ENCODE measurements at regions not wholly inside any gene's neighbourhood (a gene's known extent, or its start where the extent isn't known, plus 50 kb on each side); places are given as distances from the start of the nearest gene placed in this dataset.

DNA sequence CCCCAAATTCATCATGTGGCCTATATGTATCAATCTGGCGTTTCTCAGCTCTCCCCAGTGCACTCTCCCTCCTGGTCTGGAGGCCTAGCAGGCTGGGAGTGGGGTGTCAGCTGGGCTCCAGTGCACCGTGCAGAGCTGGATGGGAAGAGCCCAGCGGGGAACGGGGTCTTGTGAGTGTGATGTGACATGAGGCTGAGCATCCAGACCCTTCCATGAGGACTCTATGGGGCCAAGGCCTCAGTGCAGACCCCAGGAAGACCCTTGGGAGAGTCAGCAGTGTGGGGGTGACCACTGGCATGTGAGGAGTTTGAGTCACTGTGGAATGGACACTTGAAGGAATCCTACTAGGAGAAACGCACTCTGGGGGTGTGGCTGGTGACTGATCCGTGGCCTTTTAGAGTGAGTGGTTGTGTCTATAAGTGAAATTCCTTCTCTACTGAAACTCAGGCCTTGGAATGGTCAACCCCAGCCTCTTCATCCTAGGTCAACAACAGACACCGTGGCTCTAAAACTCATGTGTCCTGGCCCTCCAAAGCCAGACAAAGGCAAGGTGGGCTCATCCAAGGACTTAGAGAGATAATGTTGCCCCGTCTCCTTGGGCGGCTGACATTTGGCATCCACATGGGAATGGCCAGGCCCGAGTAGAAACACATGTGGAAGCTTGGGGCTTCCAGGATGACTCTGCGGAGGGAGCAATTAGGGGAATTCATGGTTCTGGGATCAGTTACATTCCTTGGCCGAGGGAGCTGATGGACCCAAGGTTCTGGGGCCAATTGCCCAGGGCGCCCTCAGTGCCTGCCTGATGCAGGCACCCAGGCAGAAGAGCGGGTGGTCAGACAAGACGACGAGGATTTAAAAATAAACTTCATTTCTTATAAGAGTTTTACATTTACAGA is 156.0 kb upstream of the TWIST2 start:
- Histone ChIP-seq H3K9ac (ENCODE audit: low read depth, low read length) (no peak overlapping the region), H3K4me3 (ENCODE audit: low read length) (no peak overlapping the region), H3K4me1 (ENCODE audit: control insufficient read depth, insufficient read depth, low read length) (no peaks in the 10 kb centered on the region), H3K4me2 (ENCODE audit: low read length) (no peak overlapping the region), H3K9me3 (replicated peaks; ENCODE audit: low read length) (no peaks in the 10 kb centered on the region), H3K36me3 (ENCODE audit: insufficient read depth, low read length) (no peaks in the 10 kb centered on the region), H3K27me3 (ENCODE audit: control insufficient read depth, insufficient read depth, low read length) (peaks cover 44% of the 10 kb centered on the region)

- no peak overlapping the region for H3K9ac ChIP-seq (ENCODE audit: low read depth, low read length)
- no peaks in the 10 kb centered on the region for H3K36me3 ChIP-seq (ENCODE audit: insufficient read depth, low read length)
- H3K9me3 ChIP-seq (replicated peaks; ENCODE audit: low read length), result no peaks in the 10 kb centered on the region
- H3K27me3 ChIP-seq (ENCODE audit: control insufficient read depth, insufficient read depth, low read length), result peaks cover 41% of the 10 kb centered on the region
- no peak overlapping the region for H3K4me3 ChIP-seq (ENCODE audit: low read length)
- no peak overlapping the region for H3K4me2 ChIP-seq (ENCODE audit: low read length)
- H3K4me1 ChIP-seq (ENCODE audit: control insufficient read depth, insufficient read depth, low read length), result no peaks in the 10 kb centered on the region
Measured at GRCh38 chr2:238692562-238692961, 155.3 kb upstream of the TWIST2 start.

DNA sequence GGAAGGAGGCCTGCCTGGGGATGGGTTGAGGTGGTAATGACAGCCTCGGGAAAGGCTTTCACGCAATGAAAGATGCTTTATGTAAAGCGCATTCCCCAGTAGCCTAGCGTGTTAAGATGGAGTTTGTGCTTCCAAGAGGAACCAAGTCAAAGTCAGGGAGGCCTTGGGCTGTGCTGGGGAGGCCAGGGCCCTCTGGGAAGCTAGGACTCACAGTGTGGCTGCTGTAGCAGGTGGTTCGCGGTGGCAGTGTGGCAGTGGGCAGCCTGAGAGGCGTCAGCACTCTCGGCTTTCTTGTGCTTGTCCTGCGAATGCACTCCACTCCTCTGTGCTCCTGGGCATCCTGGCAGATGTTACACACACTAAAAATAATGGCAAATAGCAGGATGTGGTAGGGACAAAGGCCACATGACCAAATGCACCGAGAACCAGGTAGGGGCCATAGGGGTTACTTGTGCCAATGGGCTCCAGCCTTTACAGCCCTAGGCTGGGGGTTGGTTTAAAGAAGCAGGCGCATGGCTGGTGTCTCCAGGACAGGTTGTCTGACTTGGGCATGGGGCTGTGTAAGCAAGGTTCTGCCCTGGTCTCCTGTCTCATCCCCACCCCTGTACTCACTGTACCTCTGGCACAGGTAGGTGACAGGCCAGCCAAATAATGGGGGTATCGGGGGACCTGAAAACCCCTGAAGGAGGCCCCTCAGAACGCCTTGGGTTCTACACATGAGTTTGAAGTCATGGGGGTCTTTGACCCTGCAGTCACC is 154.4 kb upstream of the TWIST2 start:
- peaks cover 41% of the 10 kb centered on the region for H3K27me3 ChIP-seq (ENCODE audit: control insufficient read depth, insufficient read depth, low read length)
- H3K4me1 ChIP-seq (ENCODE audit: control insufficient read depth, insufficient read depth, low read length), result no peaks in the 10 kb centered on the region
- H3K4me3 ChIP-seq (ENCODE audit: low read length), result no peak overlapping the region
- H3K9me3 ChIP-seq (replicated peaks; ENCODE audit: low read length), result no peaks in the 10 kb centered on the region
- no peak overlapping the region for H3K9ac ChIP-seq (ENCODE audit: low read depth, low read length)
- no peaks in the 10 kb centered on the region for H3K36me3 ChIP-seq (ENCODE audit: insufficient read depth, low read length)
- no peak overlapping the region for H3K4me2 ChIP-seq (ENCODE audit: low read length)

GRCh38 chr2:238694136-238694755 is 153.6 kb upstream of the TWIST2 start:
- peaks cover 39% of the 10 kb centered on the region for H3K27me3 ChIP-seq (ENCODE audit: control insufficient read depth, insufficient read depth, low read length)

GRCh38 chr2:238694922-238695321 is 153.0 kb upstream of the TWIST2 start:
- no peak overlapping the region for H3K4me3 ChIP-seq (ENCODE audit: low read length)
- peaks cover 34% of the 10 kb centered on the region for H3K27me3 ChIP-seq (ENCODE audit: control insufficient read depth, insufficient read depth, low read length)
- H3K36me3 ChIP-seq (ENCODE audit: insufficient read depth, low read length), result no peaks in the 10 kb centered on the region
- H3K4me1 ChIP-seq (ENCODE audit: control insufficient read depth, insufficient read depth, low read length), result no peaks in the 10 kb centered on the region
- H3K9me3 ChIP-seq (replicated peaks; ENCODE audit: low read length), result no peaks in the 10 kb centered on the region
- no peak overlapping the region for H3K4me2 ChIP-seq (ENCODE audit: low read length)
- H3K9ac ChIP-seq (ENCODE audit: low read depth, low read length), result no peak overlapping the region

More at GRCh38 chr2:238694136-238694755, 153.6 kb upstream of the TWIST2 start:
- H3K4me3 ChIP-seq (ENCODE audit: low read length), result no peak overlapping the region
- H3K4me2 ChIP-seq (ENCODE audit: low read length), result no peak overlapping the region
- H3K4me1 ChIP-seq (ENCODE audit: control insufficient read depth, insufficient read depth, low read length), result no peaks in the 10 kb centered on the region
- H3K9ac ChIP-seq (ENCODE audit: low read depth, low read length), result no peak overlapping the region
- H3K9me3 ChIP-seq (replicated peaks; ENCODE audit: low read length), result no peaks in the 10 kb centered on the region
- H3K36me3 ChIP-seq (ENCODE audit: insufficient read depth, low read length), result no peaks in the 10 kb centered on the region

- Histone ChIP-seq H3K4me2 (ENCODE audit: low read length) (no peak overlapping the region), H3K4me3 (ENCODE audit: low read length) (no peak overlapping the region), H3K9me3 (replicated peaks; ENCODE audit: low read length) (no peaks in the 10 kb centered on the region), H3K27me3 (ENCODE audit: control insufficient read depth, insufficient read depth, low read length) (peaks cover 34% of the 10 kb centered on the region), H3K9ac (ENCODE audit: low read depth, low read length) (no peak overlapping the region), H3K36me3 (ENCODE audit: insufficient read depth, low read length) (no peaks in the 10 kb centered on the region), H3K4me1 (ENCODE audit: control insufficient read depth, insufficient read depth, low read length) (no peaks in the 10 kb centered on the region)
Measured at GRCh38 chr2:238695538-238695937, 152.3 kb upstream of the TWIST2 start.

- H3K27me3 ChIP-seq (ENCODE audit: control insufficient read depth, insufficient read depth, low read length), result peaks cover 33% of the 10 kb centered on the region
- H3K4me3 ChIP-seq (ENCODE audit: low read length), result no peak overlapping the region
- H3K9me3 ChIP-seq (replicated peaks; ENCODE audit: low read length), result no peaks in the 10 kb centered on the region
- H3K4me2 ChIP-seq (ENCODE audit: low read length), result no peak overlapping the region
- H3K9ac ChIP-seq (ENCODE audit: low read depth, low read length), result no peak overlapping the region
- H3K36me3 ChIP-seq (ENCODE audit: insufficient read depth, low read length), result no peaks in the 10 kb centered on the region
- H3K4me1 ChIP-seq (ENCODE audit: control insufficient read depth, insufficient read depth, low read length), result no peaks in the 10 kb centered on the region
Measured at GRCh38 chr2:238696331-238696730, 151.6 kb upstream of the TWIST2 start.

DNA sequence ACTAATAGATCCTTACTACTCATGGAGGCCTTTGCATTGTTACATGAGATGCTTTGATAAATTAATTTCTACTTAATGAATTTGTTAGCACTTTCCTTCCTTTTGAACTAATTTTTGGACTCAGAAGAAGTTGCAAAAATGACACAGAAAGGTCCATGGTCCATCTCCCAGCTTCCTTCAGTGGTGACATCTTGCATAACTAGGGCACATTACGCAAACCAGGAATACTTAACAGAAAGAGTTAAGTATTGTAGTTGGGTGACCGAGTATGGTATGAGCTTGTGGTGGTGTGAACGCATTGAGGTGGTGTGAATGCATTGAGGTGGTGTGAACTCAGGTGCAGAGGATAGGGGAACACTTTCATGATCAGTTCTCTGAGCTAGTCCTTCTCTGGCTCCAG is 151.1 kb upstream of the TWIST2 start:
- H3K36me3 ChIP-seq (ENCODE audit: insufficient read depth, low read length), result no peaks in the 10 kb centered on the region
- no peak overlapping the region for H3K4me2 ChIP-seq (ENCODE audit: low read length)
- H3K9me3 ChIP-seq (replicated peaks; ENCODE audit: low read length), result no peaks in the 10 kb centered on the region
- H3K27me3 ChIP-seq (ENCODE audit: control insufficient read depth, insufficient read depth, low read length), result peaks cover 30% of the 10 kb centered on the region
- no peaks in the 10 kb centered on the region for H3K4me1 ChIP-seq (ENCODE audit: control insufficient read depth, insufficient read depth, low read length)
- H3K4me3 ChIP-seq (ENCODE audit: low read length), result no peak overlapping the region
- H3K9ac ChIP-seq (ENCODE audit: low read depth, low read length), result no peak overlapping the region

DNA sequence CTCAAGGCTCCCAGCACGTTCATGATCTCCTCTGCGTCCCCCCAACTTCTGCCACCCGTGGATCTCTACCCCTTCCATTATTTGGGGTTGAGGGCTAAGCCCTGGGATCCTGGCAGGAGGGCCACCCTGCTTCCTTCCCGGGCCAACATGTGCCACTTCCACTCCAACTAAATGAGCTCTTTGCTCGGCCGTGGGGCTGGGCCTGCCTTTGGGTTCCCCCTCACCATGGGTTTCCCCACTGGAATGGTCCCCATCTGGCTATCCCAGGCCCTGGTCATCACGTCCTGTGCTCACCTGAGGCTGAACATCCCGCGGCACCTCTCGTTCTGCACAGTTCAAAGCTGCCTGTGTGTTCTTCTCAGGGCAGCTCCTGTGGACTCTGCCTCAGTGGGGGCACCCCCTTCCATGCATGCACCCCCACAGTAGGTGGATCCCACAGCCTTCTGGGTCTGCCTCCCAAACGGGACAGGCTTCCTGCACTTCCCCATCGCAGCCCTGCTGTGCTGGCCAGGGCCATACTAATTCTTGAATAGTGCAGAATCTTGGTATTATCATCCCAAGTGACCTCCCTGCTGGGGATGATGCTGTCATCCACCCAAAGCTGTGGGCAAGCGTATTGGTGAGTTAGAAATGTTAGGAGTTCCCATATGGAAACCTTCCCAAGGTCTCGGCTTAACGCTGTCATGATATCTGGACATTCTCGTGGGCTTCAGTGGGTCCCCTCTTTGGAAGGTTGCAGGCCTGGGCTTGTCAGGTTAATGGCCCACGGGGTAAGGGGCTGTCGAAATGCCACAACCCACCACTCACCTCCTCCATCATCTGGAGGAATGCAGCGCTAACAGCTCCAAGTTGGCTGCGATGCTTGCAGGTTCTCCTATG is 150.5 kb upstream of the TWIST2 start:
- Histone ChIP-seq H3K4me3 (ENCODE audit: low read length) (no peak overlapping the region), H3K9me3 (replicated peaks; ENCODE audit: low read length) (no peaks in the 10 kb centered on the region), H3K4me1 (ENCODE audit: control insufficient read depth, insufficient read depth, low read length) (no peaks in the 10 kb centered on the region), H3K27me3 (ENCODE audit: control insufficient read depth, insufficient read depth, low read length) (peaks cover 23% of the 10 kb centered on the region), H3K9ac (ENCODE audit: low read depth, low read length) (no peak overlapping the region), H3K36me3 (ENCODE audit: insufficient read depth, low read length) (no peaks in the 10 kb centered on the region), H3K4me2 (ENCODE audit: low read length) (no peak overlapping the region)

- no peaks in the 10 kb centered on the region for H3K9me3 ChIP-seq (replicated peaks; ENCODE audit: low read length)
- no peak overlapping the region for H3K4me3 ChIP-seq (ENCODE audit: low read length)
- no peak overlapping the region for H3K4me2 ChIP-seq (ENCODE audit: low read length)
- H3K36me3 ChIP-seq (ENCODE audit: insufficient read depth, low read length), result no peaks in the 10 kb centered on the region
- no peaks in the 10 kb centered on the region for H3K4me1 ChIP-seq (ENCODE audit: control insufficient read depth, insufficient read depth, low read length)
- H3K27me3 ChIP-seq (ENCODE audit: control insufficient read depth, insufficient read depth, low read length), result peaks cover 20% of the 10 kb centered on the region
- no peak overlapping the region for H3K9ac ChIP-seq (ENCODE audit: low read depth, low read length)
Measured at GRCh38 chr2:238698072-238698352, 149.9 kb upstream of the TWIST2 start.
